SH-SY5Y (cell line): ENCODE measurements at regions not wholly inside any gene's neighbourhood (a gene's known extent, or its start where the extent isn't known, plus 50 kb on each side); places are given as distances from the start of the nearest gene placed in this dataset.

Experiments
- GATA2 ChIP-seq: IDR thresholded peaks from 2 replicates; pipeline ENCODE4 v1.6.1; 2011; ENCODE audit warnings: mild to moderate bottlenecking, low read depth, low read length
- GATA3 ChIP-seq: IDR thresholded peaks from 2 replicates; pipeline ENCODE4 v1.6.1; 2011; ENCODE audit warnings: low read depth, mild to moderate bottlenecking, low read length, moderate library complexity

DNA sequence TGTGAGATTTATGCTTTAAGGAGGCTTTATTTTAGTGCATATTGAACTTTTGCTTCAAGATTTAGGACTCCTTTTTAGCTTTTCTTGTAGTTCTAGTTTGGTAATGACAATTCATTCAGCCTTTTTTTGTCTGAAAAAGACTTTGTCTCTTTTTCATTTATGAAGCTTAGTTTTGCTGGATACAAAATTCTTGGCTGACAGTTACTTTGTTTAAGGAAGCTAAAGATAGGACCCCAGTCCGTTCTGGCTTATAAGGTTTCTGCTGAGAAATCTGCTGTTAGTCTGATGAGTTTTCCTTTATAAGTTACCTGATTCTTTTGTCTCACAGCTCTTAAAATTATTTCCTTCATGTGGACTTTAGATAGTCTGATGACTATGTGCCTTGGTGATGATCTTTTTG is 142.8 kb upstream of the B3GAT2 start:
- TF ChIP-seq GATA3 (no peak), GATA2 (no peak)
